Neuronal stem cell (in vitro differentiated cells): ENCODE measurements at regions not wholly inside any gene's neighbourhood (a gene's known extent, or its start where the extent isn't known, plus 50 kb on each side); places are given as distances from the start of the nearest gene placed in this dataset.
"Not testable (repeated sequence)": the region's sequence is repeated elsewhere in the genome, so short reads cannot be mapped to it uniquely, and the experiment has no call there.

Experiments
- DNase-seq: peaks from one replicate; pipeline ENCODE4 v3.0.0-alpha.2; 2013; ENCODE audit warnings: low spot score
- H2AFZ ChIP-seq: one replicate; pipeline ENCODE4 v1.6.1; 2013; ENCODE audit warnings: mild to moderate bottlenecking, low read length, inconsistent platforms
- H2AK5ac ChIP-seq: 2 replicates; pipeline ENCODE4 v1.6.1; 2013; ENCODE audit warnings: low read depth, mild to moderate bottlenecking, inconsistent platforms, low read length, moderate library complexity, mixed read lengths
- H2BK120ac ChIP-seq: 2 replicates; pipeline ENCODE4 v1.6.1; 2013; ENCODE audit warnings: low read depth, mild to moderate bottlenecking, inconsistent platforms, low read length, moderate library complexity, mixed read lengths
- H2BK12ac ChIP-seq: one replicate; pipeline ENCODE4 v1.6.1; 2013; ENCODE audit warnings: low read length, inconsistent platforms
- H2BK15ac ChIP-seq: 2 replicates; pipeline ENCODE4 v1.6.1; 2013; ENCODE audit warnings: mild to moderate bottlenecking, low read length, inconsistent platforms, mixed read lengths
- H2BK5ac ChIP-seq: one replicate; pipeline ENCODE4 v1.6.1; 2013; ENCODE audit warnings: inconsistent platforms, mild to moderate bottlenecking, low read length, moderate library complexity
- H3K14ac ChIP-seq: one replicate; pipeline ENCODE4 v1.6.1; 2013; ENCODE audit warnings: low read length, inconsistent platforms
- H3K18ac ChIP-seq: 2 replicates; pipeline ENCODE4 v1.6.1; 2013; ENCODE audit warnings: low read length, inconsistent platforms
- H3K23ac ChIP-seq: 2 replicates; pipeline ENCODE4 v1.6.1; 2013; ENCODE audit warnings: low read depth, mild to moderate bottlenecking, mixed read lengths, low read length, inconsistent platforms; ENCODE audit not compliant: poor library complexity
- H3K27ac ChIP-seq: replicated peaks from 3 replicates; pipeline ENCODE4 v1.5.1; 2013; ENCODE audit warnings: low read length, inconsistent platforms
- H3K27me3 ChIP-seq, 3 experiments: 2 replicates each; pipeline ENCODE4 v1.6.1; 2013; ENCODE audit warnings: low read length in 3 of 3, mild to moderate bottlenecking in 2 of 3, inconsistent platforms in 1 of 3, low read depth in 1 of 3, mixed read lengths in 1 of 3, moderate library complexity in 1 of 3; ENCODE audit not compliant: control insufficient read depth in 3 of 3, insufficient read depth in 3 of 3
- H3K36me3 ChIP-seq, 2 donors: replicated peaks in 1 of 2; 2 replicates each; pipeline ENCODE4 v1.6.1; 2013; ENCODE audit warnings: low read length in 2 of 2; ENCODE audit not compliant: control insufficient read depth in 2 of 2, insufficient read depth in 2 of 2
- H3K4ac ChIP-seq: 2 replicates; pipeline ENCODE4 v1.6.1; 2013; ENCODE audit warnings: inconsistent platforms, mild to moderate bottlenecking, low read length, moderate library complexity
- H3K4me1 ChIP-seq, 2 donors: 1 replicate in 1 of 2; 2 replicates in 1 of 2; pipeline ENCODE4 v1.6.1; 2013; ENCODE audit warnings: low read length in 2 of 2, low read depth in 1 of 2; ENCODE audit not compliant: control insufficient read depth in 2 of 2, insufficient read depth in 1 of 2
- H3K4me2 ChIP-seq: one replicate; pipeline ENCODE4 v1.6.1; 2013; ENCODE audit warnings: mild to moderate bottlenecking, low read length, inconsistent platforms; ENCODE audit not compliant: insufficient read depth, poor library complexity, severe bottlenecking
- H3K4me3 ChIP-seq, 2 donors: 2 replicates each; pipeline ENCODE4 v1.5.1; 2013; ENCODE audit warnings: low read length in 2 of 2, mild to moderate bottlenecking in 2 of 2, inconsistent platforms in 1 of 2, moderate library complexity in 1 of 2
- H3K79me1 ChIP-seq: one replicate; pipeline ENCODE4 v1.6.1; 2013; ENCODE audit warnings: low read depth, mild to moderate bottlenecking, inconsistent platforms, low read length, moderate library complexity
- H3K9ac ChIP-seq: one replicate; pipeline ENCODE4 v1.6.1; 2013; ENCODE audit warnings: mild to moderate bottlenecking, low read depth, low read length, inconsistent platforms; ENCODE audit not compliant: poor library complexity
- H3K9me3 ChIP-seq, 2 donors: replicated peaks in 1 of 2; 2 replicates each; pipeline versions ENCODE3 to v1.6.1; 2013; ENCODE audit warnings: low read length in 2 of 2, mild to moderate bottlenecking in 2 of 2, inconsistent platforms in 1 of 2, low read depth in 1 of 2, mixed read lengths in 1 of 2, moderate library complexity in 1 of 2; ENCODE audit not compliant: control insufficient read depth in 2 of 2, insufficient read depth in 1 of 2
- H4K8ac ChIP-seq: one replicate; pipeline ENCODE4 v1.6.1; 2013; ENCODE audit warnings: low read depth, mild to moderate bottlenecking, inconsistent platforms, low read length, moderate library complexity
- H4K91ac ChIP-seq: one replicate; pipeline ENCODE4 v1.6.1; 2013; ENCODE audit warnings: low read length, low read depth, mild to moderate bottlenecking, inconsistent platforms; ENCODE audit not compliant: poor library complexity
- WGBS, 2 donors: extraction: QIAGEN DNeasy Blood & Tissue Kit; methylation state at CpG; one replicate each; pipeline ENCODE4 v1.1.7; 2013; ENCODE audit warnings: missing lambda C conversion rate in 2 of 2, mixed read lengths in 1 of 2; ENCODE audit not compliant: insufficient read length in 2 of 2, insufficient replicate concordance in 1 of 2; ENCODE audit errors: extremely low coverage in 2 of 2; 5-methylcytosine and 5-hydroxymethylcytosine counted together

DNA sequence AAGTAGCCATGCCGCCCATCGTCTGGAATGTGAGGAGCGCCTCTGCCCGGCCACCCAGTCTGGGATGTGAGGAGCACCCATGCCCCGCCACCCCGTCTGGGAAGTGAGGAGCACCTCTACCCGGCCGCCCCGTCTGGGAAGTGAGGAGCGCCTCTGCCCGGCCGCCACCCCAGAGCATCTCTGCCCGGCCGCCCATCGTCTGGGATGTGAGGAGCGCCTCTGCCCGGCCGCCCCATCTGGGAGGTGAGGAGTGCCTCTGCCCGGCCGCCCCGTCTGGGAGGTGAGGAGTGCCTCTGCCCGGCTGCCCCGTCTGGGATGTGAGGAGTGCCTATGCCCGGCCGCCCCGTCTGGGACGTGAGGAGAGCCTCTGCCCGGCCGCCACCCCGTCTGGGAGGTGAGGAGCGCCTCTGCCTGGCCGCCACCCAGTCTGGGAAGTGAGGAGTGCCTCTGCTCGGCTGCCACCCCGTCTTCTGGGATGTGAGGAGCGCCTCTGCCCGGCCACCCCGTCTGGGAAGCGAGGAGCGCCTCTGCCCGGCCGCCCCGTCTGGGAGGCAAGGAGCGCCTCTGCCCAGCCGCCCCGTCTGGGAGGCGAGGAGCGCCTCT is 126.7 kb upstream of the MED14 start:
- not testable (repeated sequence) for H3K27ac ChIP-seq, H2BK120ac ChIP-seq, H3K23ac ChIP-seq, H3K9ac ChIP-seq, H3K18ac ChIP-seq, H2BK5ac ChIP-seq, H3K27me3 ChIP-seq, H3K36me3 ChIP-seq, H2BK12ac ChIP-seq, H3K4me2 ChIP-seq, H2BK15ac ChIP-seq, DNase-seq, H3K79me1 ChIP-seq, H4K8ac ChIP-seq, H4K91ac ChIP-seq, H3K4ac ChIP-seq, H3K14ac ChIP-seq, H2AK5ac ChIP-seq, H3K4me1 ChIP-seq, H2AFZ ChIP-seq, H3K4me3 ChIP-seq, H3K9me3 ChIP-seq
- WGBS, 2 donors, result no CpG with 5 or more reads among the region's 47 CpGs

DNA sequence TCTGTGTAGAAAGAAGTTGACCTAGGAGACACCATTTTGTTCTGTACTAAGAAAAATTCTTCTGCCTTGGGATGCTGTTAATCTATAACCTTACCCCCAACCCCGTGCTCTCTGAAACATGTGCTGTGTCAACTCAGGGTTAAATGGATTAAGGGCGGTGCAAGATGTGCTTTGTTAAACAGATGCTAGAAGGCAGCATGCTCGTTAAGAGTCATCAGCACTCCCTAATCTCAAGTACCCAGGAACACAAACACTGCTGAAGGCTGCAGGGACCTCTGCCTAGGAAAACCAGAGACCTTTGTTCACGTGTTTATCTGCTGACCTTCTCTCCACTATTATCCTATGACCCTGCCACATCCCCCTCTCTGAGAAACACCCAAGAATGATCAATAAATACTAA is 127.9 kb upstream of the MED14 start:
- H2BK15ac ChIP-seq, H3K27me3 ChIP-seq, H3K4ac ChIP-seq, H3K36me3 ChIP-seq, H4K91ac ChIP-seq, H3K9me3 ChIP-seq, H2BK120ac ChIP-seq, H2AFZ ChIP-seq, H3K27ac ChIP-seq, H3K4me1 ChIP-seq, H3K79me1 ChIP-seq, H3K4me2 ChIP-seq, H2AK5ac ChIP-seq, H4K8ac ChIP-seq, H3K14ac ChIP-seq, H2BK5ac ChIP-seq, H3K18ac ChIP-seq, H3K4me3 ChIP-seq, H3K23ac ChIP-seq, H3K9ac ChIP-seq, H2BK12ac ChIP-seq, DNase-seq: not testable (repeated sequence)
- no CpG with 5 or more reads among the region's 4 CpGs for WGBS, 2 donors

DNA sequence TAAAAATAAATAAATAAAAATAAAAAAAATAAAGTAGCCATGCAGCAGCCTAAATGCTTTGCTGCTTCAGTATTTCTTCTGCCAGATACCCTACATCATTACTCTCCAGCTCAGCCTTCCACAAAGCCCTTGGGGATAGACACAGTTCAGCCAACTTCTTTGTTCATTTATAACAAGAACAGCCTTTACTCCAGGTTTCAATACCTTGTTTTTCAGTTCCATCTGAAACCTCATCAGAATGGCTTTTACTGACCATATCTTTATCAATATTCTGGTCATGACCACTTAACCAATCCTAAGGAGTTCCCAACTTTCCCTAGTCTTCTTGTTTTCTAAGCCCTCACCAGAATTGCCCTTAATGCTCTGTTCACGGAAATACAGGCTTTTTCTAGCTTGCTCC is 128.3 kb upstream of the MED14 start:
- Histone ChIP-seq H3K4me3 (no peak overlapping the region), H3K23ac (no peak overlapping the region), H3K4me1 (no peaks in the 10 kb centered on the region), H2BK12ac (no peak overlapping the region), H2AK5ac (no peak overlapping the region), H2AFZ (no peak overlapping the region), H3K18ac (no peak overlapping the region), H2BK5ac (no peak overlapping the region), H3K9ac (no peak overlapping the region), H3K36me3 (no peaks in the 10 kb centered on the region), H3K14ac (no peak overlapping the region), H2BK120ac (no peak overlapping the region), H3K4ac (no peak overlapping the region), H4K91ac (no peak overlapping the region), H3K9me3 (peaks cover 0 to 5% of the 10 kb centered on the region in 2 donors), H3K4me2 (no peak overlapping the region), H2BK15ac (no peak overlapping the region), H3K79me1 (no peaks in the 10 kb centered on the region), H3K27ac (no peak overlapping the region), H3K27me3 (no peaks in the 10 kb centered on the region), H4K8ac (no peak overlapping the region)
- no CpG with 5 or more reads among the region's 1 CpG for WGBS, 2 donors
- no peak for DNase-seq

DNA sequence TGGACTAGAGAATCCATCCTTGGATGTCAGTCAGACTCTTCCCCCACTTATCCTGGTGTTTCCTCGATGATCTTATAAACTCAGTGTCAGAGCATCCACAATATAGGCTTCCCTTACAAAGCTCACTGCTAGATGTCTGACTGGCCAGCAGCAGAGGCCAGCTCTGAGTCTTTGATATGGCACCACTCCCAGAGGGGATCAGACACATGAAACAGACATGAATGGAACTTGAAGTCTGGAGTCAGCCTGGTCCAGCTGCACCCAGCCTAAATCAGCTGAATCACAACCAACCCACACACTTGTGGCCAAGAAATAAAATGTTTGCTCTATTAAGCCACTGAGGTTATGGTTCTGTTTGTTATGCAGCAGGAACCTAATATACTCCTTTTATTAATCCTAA is 129.6 kb upstream of the MED14 start:
- Histone ChIP-seq H3K4me3 (no peak overlapping the region), H3K18ac (no peak overlapping the region), H3K14ac (no peak overlapping the region), H3K79me1 (no peaks in the 10 kb centered on the region), H2AK5ac (no peak overlapping the region), H2BK120ac (no peak overlapping the region), H4K8ac (no peak overlapping the region), H2BK12ac (no peak overlapping the region), H2BK15ac (no peak overlapping the region), H3K23ac (no peak overlapping the region), H3K4ac (no peak overlapping the region), H2AFZ (no peak overlapping the region), H3K27ac (no peak overlapping the region), H3K9me3 (peaks cover 0 to 5% of the 10 kb centered on the region in 2 donors), H3K36me3 (no peaks in the 10 kb centered on the region), H3K4me2 (no peak overlapping the region), H2BK5ac (no peak overlapping the region), H3K4me1 (no peaks in the 10 kb centered on the region), H3K27me3 (no peaks in the 10 kb centered on the region), H3K9ac (no peak overlapping the region), H4K91ac (no peak overlapping the region)
- WGBS, 2 donors, result no CpG with 5 or more reads among the region's 1 CpG
- DNase-seq, result no peak
